HCT116 (cell line): ENCODE measurements at regions not wholly inside any gene's neighbourhood (a gene's known extent, or its start where the extent isn't known, plus 50 kb on each side); places are given as distances from the start of the nearest gene placed in this dataset.

ENCODE experiments used
- ATAC-seq: fragments of 200-7000 bp; cut with Tn5 transposase; 2 replicates; pipeline ENCODE4 v1.9.1; 2020; ENCODE audit warnings: mild to moderate bottlenecking, moderate library complexity
- BruUV-seq: library from RNA; stranded (reverse); fragments of 400-500 nt; replicated peaks from 2 replicates; lab custom pipeline; 2021; lab: Mats Ljungman, UMichigan
- CTCF ChIA-PET: fragments of 300-600 bp; sonication (Branson Sonifier 250); formaldehyde crosslinking; loops from one replicate; lab custom pipeline; 2021; ENCODE audit warnings: antibody characterized with exemption; lab: Charles Lee
- POLR2A ChIA-PET: fragments of 300-600, 350-600 bp; sonication (Branson Sonifier 250); formaldehyde crosslinking; loops from one replicate; lab custom pipeline; 2021; ENCODE audit warnings: antibody characterized with exemption; lab: Charles Lee
- RAD21 ChIA-PET, 2 experiments: fragments of 300-600 bp; sonication (Branson Sonifier 250); formaldehyde crosslinking; loops; one replicate each; lab custom pipeline; 2023; ENCODE audit warnings: low total read pairs in 2 of 2; ENCODE audit not compliant: uncharacterized antibody in 2 of 2, unreplicated experiment in 2 of 2, low non-redundant PET in 1 of 2; lab: Charles Lee
- DNase-seq: peaks from one replicate; pipeline ENCODE4 v3.0.0-alpha.2; 2010; ENCODE audit warnings: low read depth, low spot score
- H2AFZ ChIP-seq: fragments of 200-600 bp; shearing (Covaris generic), sonication (generic); 2 replicates; pipeline ENCODE4 v1.6.1; 2017; ENCODE audit warnings: low read depth, mixed run types, mixed read lengths, antibody characterized with exemption, low read length; ENCODE audit not compliant: poor library complexity, severe bottlenecking
- H3K27ac ChIP-seq: 2 replicates; pipeline ENCODE4 v1.5.1; 2012; ENCODE audit warnings: low read depth, low read length
- H3K27me3 ChIP-seq: fragments of 200-600 bp; sonication (generic); 2 replicates; pipeline ENCODE4 v1.6.1; 2016; ENCODE audit warnings: mixed run types, low read length, mixed read lengths; ENCODE audit not compliant: insufficient read depth
- H3K36me3 ChIP-seq, 2 experiments: fragments of 200-500 bp in 1 of 2; fragments of 200-600 bp in 1 of 2; sonication (Bioruptor generic) in 1 of 2; sonication (generic) in 1 of 2; 2 replicates each; pipeline versions ENCODE4 v1.5.1 to v1.6.1; 2014 to 2016; ENCODE audit warnings: low read length in 2 of 2, inconsistent platforms in 1 of 2, mixed read lengths in 1 of 2, mixed run types in 1 of 2; ENCODE audit not compliant: insufficient read depth in 2 of 2, control insufficient read depth in 1 of 2
- H3K4me1 ChIP-seq, 2 experiments: fragments of 200-600 bp in 1 of 2; sonication (generic) in 1 of 2; 2 replicates each; pipeline versions ENCODE4 v1.5.1 to v1.6.1; 2012 to 2017; ENCODE audit warnings: low read length in 2 of 2, inconsistent platforms in 1 of 2, mild to moderate bottlenecking in 1 of 2, mixed read lengths in 1 of 2, mixed run types in 1 of 2, moderate library complexity in 1 of 2; ENCODE audit not compliant: insufficient read depth in 2 of 2, control insufficient read depth in 1 of 2
- H3K4me2 ChIP-seq: fragments of 200-600 bp; sonication (generic); 2 replicates; pipeline ENCODE4 v1.6.1; 2017; ENCODE audit warnings: mixed run types, low read length, mixed read lengths
- H3K4me3 ChIP-seq, 2 experiments: fragments of 200-600 bp in 1 of 2; sonication (generic) in 1 of 2; replicated peaks in 1 of 2; 2 replicates each; pipeline ENCODE4 v1.5.1; 2011 to 2016; ENCODE audit warnings: low read length in 2 of 2, control low read depth in 1 of 2, low read depth in 1 of 2, mild to moderate bottlenecking in 1 of 2, mixed read lengths in 1 of 2, mixed run types in 1 of 2
- H3K79me2 ChIP-seq: fragments of 200-600 bp; sonication (generic); 2 replicates; pipeline ENCODE4 v1.6.1; 2017; ENCODE audit warnings: mild to moderate bottlenecking, mixed run types, low read length, moderate library complexity, mixed read lengths; ENCODE audit not compliant: insufficient read depth
- H3K9ac ChIP-seq: fragments of 200-600 bp; sonication (generic); 2 replicates; pipeline ENCODE4 v1.6.1; 2016; ENCODE audit warnings: low read length, mixed read lengths
- H3K9me2 ChIP-seq: fragments of 200-600 bp; sonication (generic), shearing (Covaris generic); 2 replicates; pipeline ENCODE4 v1.6.1; 2017; ENCODE audit warnings: mixed run types, mild to moderate bottlenecking, moderate library complexity; ENCODE audit not compliant: insufficient read depth
- H3K9me3 ChIP-seq, 2 experiments: fragments of 200-500 bp in 1 of 2; fragments of 200-600 bp in 1 of 2; sonication (Bioruptor generic) in 1 of 2; sonication (generic) in 1 of 2; 2 replicates each; pipeline ENCODE4 v1.6.1; 2014 to 2017; ENCODE audit warnings: low read length in 2 of 2, mixed read lengths in 2 of 2, inconsistent platforms in 1 of 2, low read depth in 1 of 2, mild to moderate bottlenecking in 1 of 2, mixed run types in 1 of 2, moderate library complexity in 1 of 2; ENCODE audit not compliant: control insufficient read depth in 1 of 2, insufficient read depth in 1 of 2
- H4K20me1 ChIP-seq: fragments of 200-600 bp; sonication (generic), shearing (Covaris generic); 2 replicates; pipeline ENCODE4 v1.6.1; 2017; ENCODE audit warnings: mixed run types, mild to moderate bottlenecking, moderate library complexity; ENCODE audit not compliant: insufficient read depth
- ATF3 ChIP-seq: IDR thresholded peaks from 2 replicates; pipeline ENCODE4 v1.6.1; 2012
- CBX3 ChIP-seq: IDR thresholded peaks from 2 replicates; pipeline ENCODE4 v1.6.1; 2012; ENCODE audit warnings: low read depth
- CEBPB ChIP-seq: IDR thresholded peaks from 2 replicates; pipeline ENCODE4 v1.6.1; 2012; ENCODE audit warnings: low read depth
- ELF1 ChIP-seq: IDR thresholded peaks from 2 replicates; pipeline ENCODE4 v1.6.1; 2012; ENCODE audit warnings: low read depth, borderline replicate concordance
- EZH2phosphoT487 ChIP-seq: fragments of 200-600 bp; IDR thresholded peaks from 2 replicates; pipeline ENCODE4 v1.6.1; 2018; ENCODE audit warnings: antibody characterized with exemption, borderline replicate concordance
- FOSL1 ChIP-seq: IDR thresholded peaks from 2 replicates; pipeline ENCODE4 v1.6.1; 2012; ENCODE audit warnings: low read depth
- JUND ChIP-seq: IDR thresholded peaks from 2 replicates; pipeline ENCODE4 v1.6.1; 2012
- POLR2A ChIP-seq: IDR thresholded peaks from 2 replicates; pipeline ENCODE4 v1.7.0; 2011; ENCODE audit warnings: borderline replicate concordance; ENCODE audit not compliant: insufficient read depth, insufficient read length; ENCODE audit errors: extremely low read depth
- RAD21 ChIP-seq: IDR thresholded peaks from 2 replicates; pipeline ENCODE4 v1.6.1; 2012; ENCODE audit warnings: low read depth, mild to moderate bottlenecking
- SIN3A ChIP-seq: IDR thresholded peaks from 2 replicates; pipeline ENCODE4 v1.6.1; 2012; ENCODE audit warnings: low read depth
- SP1 ChIP-seq: IDR thresholded peaks from 2 replicates; pipeline ENCODE4 v1.6.1; 2012; ENCODE audit warnings: low read depth
- SRF ChIP-seq: IDR thresholded peaks from 2 replicates; pipeline ENCODE4 v1.6.1; 2012; ENCODE audit warnings: low read depth
- ZNF274 ChIP-seq: fragments of 200-500 bp; sonication (Bioruptor generic); IDR thresholded peaks from 2 replicates; pipeline ENCODE4 v1.6.1; 2014; ENCODE audit warnings: mild to moderate bottlenecking, low read depth, low read length, inconsistent platforms
- intact Hi-C: fragments of 100-400 bp; cut with micrococcal nuclease; formaldehyde crosslinking; loops from 2 replicates; pipeline ENCODE4 v1.10.0; 2022

GRCh38 chr6:3533981-3534380 is 77.1 kb upstream of the SLC22A23 start:
- Histone ChIP-seq H2AFZ (no peak overlapping the region), H3K4me1 (no peaks in the 10 kb centered on the region), H3K9me3 (no peaks in the 10 kb centered on the region), H4K20me1 (no peaks in the 10 kb centered on the region), H3K4me3 (no peak overlapping the region), H3K4me2 (no peak overlapping the region), H3K9ac (no peak overlapping the region), H3K79me2 (no peaks in the 10 kb centered on the region), H3K9me2 (no peaks in the 10 kb centered on the region), H3K27ac (no peak overlapping the region), H3K27me3 (no peaks in the 10 kb centered on the region; the same call in 1 of the 2 replicates), H3K36me3 (no peaks in the 10 kb centered on the region)
- RAD21 ChIA-PET: no interaction called here
- intact Hi-C loops: no loop called here
- POLR2A ChIA-PET: no interaction called here
- DNase-seq: no peak
- BruUV-seq: no TSS peak
- CTCF ChIA-PET: no interaction called here
- ATAC-seq: no peak
- no peak for TF ChIP-seq CBX3

GRCh38 chr6:3532296-3532916 is 75.6 kb upstream of the SLC22A23 start:
- no peak overlapping the region for H2AFZ ChIP-seq
- CTCF ChIA-PET: no interaction called here
- no peaks in the 10 kb centered on the region for H3K79me2 ChIP-seq
- no peaks in the 10 kb centered on the region for H3K36me3 ChIP-seq
- no peaks in the 10 kb centered on the region for H3K27me3 ChIP-seq
- ATAC-seq (no peak), DNase-seq (no peak)
- POLR2A ChIA-PET: no interaction called here
- H3K9me2 ChIP-seq: no peaks in the 10 kb centered on the region
- H4K20me1 ChIP-seq: no peaks in the 10 kb centered on the region
- BruUV-seq: no TSS peak
- no peak overlapping the region for H3K4me2 ChIP-seq
- H3K4me1 ChIP-seq: no peaks in the 10 kb centered on the region
- H3K27ac ChIP-seq: no peak overlapping the region
- no peak for TF ChIP-seq SIN3A
- no peak for TF ChIP-seq ELF1
- no peak for TF ChIP-seq EZH2phosphoT487
- TF ChIP-seq JUND: no peak
- no peak for TF ChIP-seq FOSL1
- TF ChIP-seq RAD21: no peak
- TF ChIP-seq SRF: no peak
- no peak for TF ChIP-seq SP1
- no peak for TF ChIP-seq POLR2A
- TF ChIP-seq CEBPB: no peak
- no peak for TF ChIP-seq ATF3
- TF ChIP-seq ZNF274: no peak
- intact Hi-C loops: no loop called here
- H3K9me3 ChIP-seq: no peaks in the 10 kb centered on the region
- H3K4me3 ChIP-seq: no peak overlapping the region
- RAD21 ChIA-PET: no interaction called here
- no peak overlapping the region for H3K9ac ChIP-seq
